ENCODE measurements at regions not wholly inside any gene's neighbourhood (a gene's known extent, or its start where the extent isn't known, plus 50 kb on each side); places are given as distances from the start of the nearest gene placed in this dataset.

DNA sequence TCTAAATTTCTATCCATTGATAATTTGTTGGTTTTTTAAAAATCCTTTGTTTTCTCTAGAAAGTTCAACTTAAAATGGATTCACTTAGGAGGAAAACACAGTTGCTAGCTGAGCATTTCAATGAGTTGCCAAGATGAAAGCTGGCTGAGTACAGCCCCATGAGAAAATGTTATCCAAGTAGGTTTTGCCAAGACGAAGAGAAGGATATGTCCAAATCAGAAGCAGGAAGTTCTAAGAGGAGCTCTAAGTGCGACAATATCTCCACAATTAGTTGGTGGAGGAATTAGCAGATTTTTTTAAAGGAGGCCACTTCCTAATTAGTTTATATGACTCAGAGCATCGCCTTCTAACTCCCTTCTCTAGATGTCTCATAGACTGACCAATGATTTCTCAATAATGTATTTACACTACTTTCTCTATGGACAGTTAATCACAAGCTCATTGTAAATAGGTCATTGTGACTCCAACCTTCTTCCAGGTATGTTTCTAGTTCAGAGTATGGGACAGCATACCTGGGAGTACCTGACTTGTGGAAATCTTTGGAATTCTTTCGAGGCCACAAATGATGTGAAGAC is 873.3 kb upstream of the SOX9 start:
- DNase-seq (ENCODE audit: low spot score in 2 of 2, unreplicated experiment in 2 of 2), result no peak
- TF ChIP-seq, protein P1, sequence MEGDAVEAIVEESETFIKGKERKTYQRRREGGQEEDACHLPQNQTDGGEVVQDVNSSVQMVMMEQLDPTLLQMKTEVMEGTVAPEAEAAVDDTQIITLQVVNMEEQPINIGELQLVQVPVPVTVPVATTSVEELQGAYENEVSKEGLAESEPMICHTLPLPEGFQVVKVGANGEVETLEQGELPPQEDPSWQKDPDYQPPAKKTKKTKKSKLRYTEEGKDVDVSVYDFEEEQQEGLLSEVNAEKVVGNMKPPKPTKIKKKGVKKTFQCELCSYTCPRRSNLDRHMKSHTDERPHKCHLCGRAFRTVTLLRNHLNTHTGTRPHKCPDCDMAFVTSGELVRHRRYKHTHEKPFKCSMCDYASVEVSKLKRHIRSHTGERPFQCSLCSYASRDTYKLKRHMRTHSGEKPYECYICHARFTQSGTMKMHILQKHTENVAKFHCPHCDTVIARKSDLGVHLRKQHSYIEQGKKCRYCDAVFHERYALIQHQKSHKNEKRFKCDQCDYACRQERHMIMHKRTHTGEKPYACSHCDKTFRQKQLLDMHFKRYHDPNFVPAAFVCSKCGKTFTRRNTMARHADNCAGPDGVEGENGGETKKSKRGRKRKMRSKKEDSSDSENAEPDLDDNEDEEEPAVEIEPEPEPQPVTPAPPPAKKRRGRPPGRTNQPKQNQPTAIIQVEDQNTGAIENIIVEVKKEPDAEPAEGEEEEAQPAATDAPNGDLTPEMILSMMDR (IDR thresholded peaks at IDR 0.05; ENCODE audit: unreplicated experiment), result no peak
- Mint-ChIP-seq H3K27me3 (ENCODE audit: low read depth) (peaks cover 1% of the 10 kb centered on the region), H3K9me3 (no peaks in the 10 kb centered on the region), H3K27ac (no peak overlapping the region), H3K36me3 (no peaks in the 10 kb centered on the region), H3K4me3 (no peak overlapping the region), H3K4me1 (no peaks in the 10 kb centered on the region)

DNA sequence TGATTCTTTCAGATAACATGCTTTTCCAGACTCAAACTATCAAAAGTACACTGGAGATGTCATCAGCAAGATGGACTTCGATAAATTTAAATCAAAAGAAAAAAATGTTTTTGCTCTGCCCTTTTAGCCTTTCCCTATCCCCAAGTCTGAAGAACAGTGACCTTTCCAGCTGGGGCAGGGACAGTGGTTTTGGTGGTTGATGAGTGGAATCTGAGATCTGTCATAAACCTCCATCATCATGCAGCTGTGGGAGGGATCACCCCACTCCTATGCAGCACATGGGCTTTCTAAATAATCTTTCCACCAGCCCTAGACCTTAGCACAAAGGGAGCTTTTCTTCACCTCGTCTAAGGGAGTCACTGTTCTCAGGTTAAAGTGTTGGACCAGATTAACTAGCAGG is 869.5 kb upstream of the SOX9 start:
- Mint-ChIP-seq H3K36me3 (no peaks in the 10 kb centered on the region), H3K27me3 (ENCODE audit: low read depth) (peaks cover 3% of the 10 kb centered on the region), H3K4me3 (no peak overlapping the region), H3K9me3 (no peaks in the 10 kb centered on the region), H3K4me1 (no peaks in the 10 kb centered on the region), H3K27ac (no peak overlapping the region)
- TF ChIP-seq, protein P1 (IDR thresholded peaks at IDR 0.05; ENCODE audit: unreplicated experiment), result no peak
- DNase-seq (ENCODE audit: low spot score in 2 of 2, unreplicated experiment in 2 of 2), result no peak

DNA sequence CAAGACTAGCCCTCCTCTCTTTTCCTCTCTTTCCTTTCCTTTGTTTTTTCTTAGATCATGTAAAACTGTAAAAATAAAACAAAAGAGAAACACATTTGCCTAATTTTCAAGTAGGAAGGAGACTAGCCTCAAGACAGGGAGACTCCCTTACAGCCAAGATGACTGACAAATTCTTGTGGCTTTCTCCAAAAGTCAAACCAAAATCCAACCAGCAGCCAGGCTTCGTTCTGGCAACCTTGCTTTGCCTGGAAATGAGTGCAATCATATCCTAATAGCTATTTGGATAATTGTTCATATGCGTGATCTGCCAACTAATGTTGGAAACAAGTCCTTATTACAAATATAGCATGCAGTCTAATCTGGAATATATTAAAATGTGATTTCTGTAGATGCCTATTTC is 868.9 kb upstream of the SOX9 start:
- H3K4me3 Mint-ChIP-seq, result no peak overlapping the region
- H3K36me3 Mint-ChIP-seq, result no peaks in the 10 kb centered on the region
- TF ChIP-seq, protein P1 (IDR thresholded peaks at IDR 0.05; ENCODE audit: unreplicated experiment), result no peak
- H3K27ac Mint-ChIP-seq, result no peak overlapping the region
- no peaks in the 10 kb centered on the region for H3K4me1 Mint-ChIP-seq
- peaks cover 3% of the 10 kb centered on the region for H3K27me3 Mint-ChIP-seq (ENCODE audit: low read depth)
- no peaks in the 10 kb centered on the region for H3K9me3 Mint-ChIP-seq
- DNase-seq (ENCODE audit: low spot score in 2 of 2, unreplicated experiment in 2 of 2), result no peak

DNA sequence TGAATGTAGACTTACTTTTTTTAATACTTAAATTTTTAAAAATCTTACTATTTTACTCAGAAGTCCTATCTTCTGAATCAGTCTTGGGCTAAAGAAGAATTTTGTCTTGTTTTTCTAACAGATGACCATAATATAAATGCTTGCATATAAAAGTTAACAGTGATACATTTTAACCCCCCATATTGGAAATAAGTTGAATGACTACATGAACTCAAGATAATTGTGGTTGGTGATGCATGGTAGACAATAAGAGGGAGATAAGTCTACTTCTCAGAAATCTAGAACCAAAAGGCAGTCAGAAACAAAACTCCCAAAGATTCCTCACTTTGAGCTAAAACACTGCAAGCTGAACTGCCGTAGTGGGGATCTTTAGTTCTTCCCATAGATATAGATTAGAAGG is 868.4 kb upstream of the SOX9 start:
- Mint-ChIP-seq H3K27ac (no peak overlapping the region), H3K4me3 (no peak overlapping the region), H3K36me3 (no peaks in the 10 kb centered on the region), H3K9me3 (no peaks in the 10 kb centered on the region), H3K27me3 (ENCODE audit: low read depth) (peaks cover 3% of the 10 kb centered on the region), H3K4me1 (no peaks in the 10 kb centered on the region)
- DNase-seq (ENCODE audit: low spot score in 2 of 2, unreplicated experiment in 2 of 2), result no peak
- TF ChIP-seq, protein P1 (IDR thresholded peaks at IDR 0.05; ENCODE audit: unreplicated experiment), result no peak

DNA sequence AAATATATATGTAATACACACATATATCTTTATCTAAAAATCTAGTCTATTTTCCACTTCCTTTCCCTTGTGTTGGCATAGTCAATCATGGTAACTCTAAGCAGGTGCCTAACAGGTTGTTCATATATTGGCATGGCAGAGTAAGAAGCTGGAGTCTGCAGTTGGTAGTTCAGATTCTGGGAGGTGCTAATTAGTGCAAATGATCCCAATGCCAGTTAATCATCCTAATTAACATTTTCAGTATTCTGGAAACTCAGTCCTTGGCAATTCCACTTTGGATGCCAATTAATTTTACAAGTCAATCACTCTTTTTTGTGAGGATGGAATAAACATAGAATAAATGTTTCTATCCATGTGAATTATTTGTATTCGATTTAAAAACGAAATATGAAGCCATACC is 863.7 kb upstream of the SOX9 start:
- TF ChIP-seq, protein P1 (IDR thresholded peaks at IDR 0.05; ENCODE audit: unreplicated experiment), result no peak

More for the DNA sequence above, 863.7 kb upstream of the SOX9 start:
- Mint-ChIP-seq H3K36me3 (no peaks in the 10 kb centered on the region), H3K27ac (no peak overlapping the region), H3K4me3 (no peak overlapping the region), H3K27me3 (ENCODE audit: low read depth) (peaks cover 3% of the 10 kb centered on the region), H3K4me1 (peaks cover 5% of the 10 kb centered on the region), H3K9me3 (no peaks in the 10 kb centered on the region)
- DNase-seq (ENCODE audit: low spot score in 2 of 2, unreplicated experiment in 2 of 2), result no peak
